ENCODE measurements at regions not wholly inside any gene's neighbourhood (a gene's known extent, or its start where the extent isn't known, plus 50 kb on each side); places are given as distances from the start of the nearest gene placed in this dataset.

GRCh38 chr5:17769277-17769676, 135.0 kb downstream of the TAF11L14 start (continued):
- TF ChIP-seq ZNF462 (CRISPR knock-in tag; IDR thresholded peaks at IDR 0.05) (no peak), STAT1 (IDR thresholded peaks at IDR 0.05; ENCODE audit: unreplicated experiment) (no peak), JUNB (IDR thresholded peaks at IDR 0.05; ENCODE audit: unreplicated experiment) (no peak), NANOG (IDR thresholded peaks at IDR 0.05; ENCODE audit: borderline replicate concordance) (no peak), POLR2AphosphoS5 (IDR thresholded peaks at IDR 0.05; ENCODE audit: low read depth) (no peak), ZNF331 (CRISPR knock-in tag; IDR thresholded peaks at IDR 0.05; ENCODE audit: low read depth) (no peak), EZH2phosphoT487 (IDR thresholded peaks at IDR 0.05; ENCODE audit: unreplicated experiment) (no peak), ZNF114 (CRISPR knock-in tag; IDR thresholded peaks at IDR 0.05) (no peak), EZH2 (IDR thresholded peaks at IDR 0.05; ENCODE audit: low read depth, unreplicated experiment) (no peak)

- Histone ChIP-seq H3K9me2 (ENCODE audit: insufficient read depth) (no peaks in the 10 kb centered on the region), H2AFZ (no peak overlapping the region), H4K20me1 (replicated peaks; ENCODE audit: insufficient read depth) (no peaks in the 10 kb centered on the region), H3K4me3 (no peak overlapping the region), H3K36me3 (ENCODE audit: insufficient read depth) (no peaks in the 10 kb centered on the region), H3K79me2 (replicated peaks; ENCODE audit: insufficient read depth) (no peaks in the 10 kb centered on the region), H3K27me3 (ENCODE audit: insufficient read depth) (no peaks in the 10 kb centered on the region), H3K27ac (ENCODE audit: low read depth) (no peak overlapping the region), H3F3A (replicated peaks; ENCODE audit: low read depth) (no peaks in the 10 kb centered on the region), H3K4me2 (no peak overlapping the region), H3K4me1 (ENCODE audit: insufficient read depth) (no peaks in the 10 kb centered on the region)
- DNase-seq (ENCODE audit: low spot score) (no peak), ATAC-seq (no peak)
- no peaks in the 10 kb centered on the region for H3K27me3 Mint-ChIP-seq (ENCODE audit: insufficient read depth, low read depth, poor library complexity)
- H3K4me1 Mint-ChIP-seq = no peaks in the 10 kb centered on the region
- H3K4me3 Mint-ChIP-seq = no peak overlapping the region
- H3K9me3 Mint-ChIP-seq = no peaks in the 10 kb centered on the region
- no peaks in the 10 kb centered on the region for H3K36me3 Mint-ChIP-seq (ENCODE audit: low read depth)
- H3K27ac Mint-ChIP-seq = no peak overlapping the region
- no peak for TF ChIP-seq ZNF462 (CRISPR knock-in tag; IDR thresholded peaks at IDR 0.05)
- TF ChIP-seq EZH2phosphoT487 (IDR thresholded peaks at IDR 0.05; ENCODE audit: unreplicated experiment) = no peak
- TF ChIP-seq STAT1 (IDR thresholded peaks at IDR 0.05; ENCODE audit: unreplicated experiment) = no peak
- no peak for TF ChIP-seq EZH2 (IDR thresholded peaks at IDR 0.05; ENCODE audit: low read depth, unreplicated experiment)
- TF ChIP-seq CREB1 (CRISPR knock-in tag; IDR thresholded peaks at IDR 0.05; ENCODE audit: low read depth) = no peak
- TF ChIP-seq POLR2AphosphoS5 (IDR thresholded peaks at IDR 0.05; ENCODE audit: low read depth) = no peak
Measured at GRCh38 chr5:17772232-17772631, 138.0 kb downstream of the TAF11L14 start.
